GM18502 (cell line): ENCODE measurements at regions not wholly inside any gene's neighbourhood (a gene's known extent, or its start where the extent isn't known, plus 50 kb on each side); places are given as distances from the start of the nearest gene placed in this dataset.
A peak's percentile ranks its signal among the peaks of the same experiment; 100 is the strongest.

Experiments used
- ATAC-seq: cut with Tn5 transposase; IDR thresholded peaks from one replicate; pipeline ENCODE4 v1.9.1; 2021; ENCODE audit warnings: mild to moderate bottlenecking; ENCODE audit not compliant: unreplicated experiment, poor library complexity

DNA sequence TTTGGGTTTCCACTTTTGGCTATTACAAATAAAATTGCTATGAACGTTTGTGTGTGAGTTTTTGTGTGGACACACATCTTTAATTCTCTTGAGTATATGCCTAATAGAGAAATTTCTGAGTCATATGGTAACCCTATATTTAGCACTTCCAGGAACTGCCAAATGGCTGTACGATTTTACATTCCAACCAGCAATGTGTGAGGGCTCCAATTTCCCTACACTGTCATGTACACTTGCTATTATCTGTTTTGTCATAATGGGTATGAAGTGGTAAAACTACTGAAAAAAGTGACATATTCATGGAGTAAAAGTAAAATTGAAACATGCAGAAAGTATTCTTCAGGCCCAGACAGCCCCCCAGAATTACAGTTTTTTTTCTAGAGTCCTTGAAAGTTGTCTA, 59.6 kb upstream of the ESR1 start:
- no peak for ATAC-seq

DNA sequence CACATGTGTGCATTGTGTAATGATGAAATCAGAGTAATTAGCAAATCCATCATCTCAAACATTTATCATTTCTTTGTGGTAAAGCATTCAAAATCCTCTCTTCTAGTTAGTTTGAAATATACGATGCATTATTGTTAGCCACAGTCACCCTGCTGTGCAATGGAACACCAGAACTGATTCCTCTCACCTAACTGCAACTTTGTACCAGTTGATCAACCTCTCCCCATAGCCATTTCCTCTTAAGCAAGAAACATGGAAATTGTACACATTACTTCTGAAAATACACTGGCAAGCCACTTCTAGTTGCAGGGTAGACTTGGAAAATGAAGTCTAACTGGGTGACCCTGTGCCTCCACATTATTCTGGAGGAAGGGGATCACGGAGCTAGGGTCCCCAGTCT, 58.1 kb upstream of the ESR1 start:
- ATAC-seq = no peak

DNA sequence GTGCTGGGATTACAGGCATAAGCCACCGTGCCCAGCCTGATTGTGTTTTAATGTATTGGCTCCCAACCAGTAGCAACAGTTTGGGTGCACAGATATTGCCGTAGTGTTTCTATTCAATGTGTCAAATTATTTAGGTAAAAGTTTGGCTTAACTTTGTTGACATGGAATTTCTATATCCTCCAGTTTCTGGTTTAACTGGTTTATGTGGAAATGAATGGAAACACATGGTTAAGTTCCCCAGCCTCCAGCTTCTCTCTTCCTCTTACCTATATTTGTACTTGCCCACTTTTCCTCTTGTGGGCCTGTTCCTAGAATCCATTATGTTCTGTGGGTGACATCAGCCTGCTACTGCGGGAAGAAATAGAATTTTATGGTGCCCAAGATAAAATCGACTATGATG, 53.9 kb upstream of the ESR1 start:
- ATAC-seq = no peak

- ATAC-seq = peak; percentile 96
Measured at GRCh38 chr6:151757506-151757955, 50.0 kb upstream of the ESR1 start.
